ENCODE measurements at regions not wholly inside any gene's neighbourhood (a gene's known extent, or its start where the extent isn't known, plus 50 kb on each side); places are given as distances from the start of the nearest gene placed in this dataset.

DNA sequence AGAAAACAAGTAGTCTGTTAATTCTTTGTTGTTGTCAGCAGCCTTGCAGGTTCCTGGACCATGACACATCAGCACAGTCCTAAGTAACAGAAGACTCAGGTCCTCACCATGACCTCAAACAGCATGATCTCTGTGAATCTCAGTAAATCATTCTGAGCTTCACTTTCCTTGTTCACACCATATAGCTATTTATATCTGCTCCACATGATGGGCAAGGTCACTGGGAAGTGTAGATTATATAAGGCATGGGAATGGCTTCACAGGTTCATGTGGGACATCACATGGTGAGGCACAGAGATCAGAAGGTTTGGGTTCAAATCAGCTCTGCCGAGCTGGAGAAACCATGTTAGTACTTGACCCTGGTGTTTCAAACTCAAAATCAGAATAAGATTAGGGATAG, 245.4 kb upstream of the SPTLC3 start:
- DNase-seq, result no peak

GRCh38 chr20:12764053-12764452, 244.7 kb upstream of the SPTLC3 start:
- no peak for DNase-seq

DNA sequence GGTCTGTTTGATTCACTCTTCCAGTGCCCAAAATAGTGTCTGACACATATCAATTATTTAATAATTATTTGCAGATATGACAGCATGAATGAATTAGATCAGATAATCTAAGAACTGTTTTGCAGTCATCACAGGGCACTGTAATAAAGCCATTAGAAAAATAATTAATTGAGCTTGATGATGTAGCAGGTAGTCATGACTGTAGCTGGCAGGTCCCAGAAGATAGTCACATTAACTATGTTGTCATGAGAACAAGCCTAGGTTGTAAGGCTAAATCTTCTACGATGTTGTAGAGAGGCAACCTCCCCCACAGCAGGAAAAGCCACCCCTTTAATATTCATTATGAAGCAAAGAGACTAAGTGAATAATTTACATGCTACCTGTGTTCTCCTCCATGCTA, 243.9 kb upstream of the SPTLC3 start:
- no peak for DNase-seq

- no peak for DNase-seq
Measured at GRCh38 chr20:12773936-12774335, 234.8 kb upstream of the SPTLC3 start.

GRCh38 chr20:12775041-12775440, 233.7 kb upstream of the SPTLC3 start:
- no peak for DNase-seq

DNA sequence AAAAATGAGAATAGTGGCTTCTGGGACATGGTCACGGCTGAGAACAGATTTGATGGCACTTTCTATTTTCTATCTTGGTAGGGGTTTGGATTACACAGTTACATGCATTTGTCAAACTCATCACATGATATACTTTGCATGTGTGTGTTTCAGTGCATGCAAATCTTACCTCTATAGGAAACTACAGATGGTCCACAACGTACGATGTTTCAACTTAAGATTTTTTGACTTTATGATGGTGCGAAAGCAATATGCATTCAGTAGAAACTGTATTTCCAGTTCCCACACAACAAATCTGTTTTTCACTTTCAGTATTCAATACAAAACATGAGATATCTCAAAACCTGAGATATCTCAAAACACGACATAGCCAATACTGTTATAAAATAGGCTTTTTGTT, 231.8 kb upstream of the SPTLC3 start:
- DNase-seq, result no peak

DNA sequence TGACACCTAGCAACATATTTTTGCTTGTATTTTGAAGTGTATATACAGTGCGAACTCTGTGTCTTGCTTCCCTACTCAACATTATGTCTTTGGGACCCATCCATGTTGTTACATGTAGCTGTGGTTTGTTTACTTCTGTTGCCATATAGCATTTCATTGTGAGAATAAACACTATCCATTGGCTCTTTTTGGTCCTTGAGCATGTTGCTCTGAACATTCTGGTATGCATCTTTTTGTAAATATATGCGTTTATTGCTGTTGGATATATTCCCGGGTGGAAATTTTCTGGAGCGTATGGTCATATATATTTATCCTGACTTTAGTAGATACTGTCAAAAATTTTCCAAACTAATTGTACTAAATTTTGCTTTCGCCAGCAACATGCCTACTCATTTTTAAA, 222.5 kb upstream of the SPTLC3 start:
- DNase-seq, result no peak

DNA sequence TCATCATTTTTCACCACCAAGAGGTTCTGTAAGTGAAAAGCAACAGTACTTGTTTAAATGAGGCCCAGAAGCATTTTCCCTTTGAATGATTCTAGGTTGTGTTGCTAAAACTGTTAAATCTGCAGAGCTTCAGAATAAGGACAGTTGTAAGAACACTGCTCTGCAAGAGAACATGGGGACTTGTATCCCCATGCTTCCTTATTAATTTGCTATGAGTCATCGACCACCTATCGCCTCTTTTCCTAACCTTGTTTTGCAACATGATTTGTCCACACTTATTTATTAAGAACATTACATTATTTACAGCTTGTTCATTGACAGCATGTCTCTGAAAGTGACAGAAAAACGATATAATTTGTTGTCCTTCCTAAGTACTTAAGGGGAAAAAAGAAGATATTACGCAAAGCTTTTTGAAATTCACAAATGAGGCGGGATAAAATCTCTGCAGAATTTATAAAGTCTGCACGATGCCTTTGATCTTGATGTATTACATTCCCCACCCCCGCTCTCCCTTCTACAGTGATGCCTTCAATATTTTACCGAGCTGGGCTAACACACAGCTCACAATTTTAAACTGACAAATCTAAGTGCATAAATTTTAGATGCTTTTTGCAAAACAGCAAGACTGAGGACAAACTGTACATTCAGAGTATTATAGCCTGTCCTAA, 220.0 kb upstream of the SPTLC3 start:
- no peak for DNase-seq

DNA sequence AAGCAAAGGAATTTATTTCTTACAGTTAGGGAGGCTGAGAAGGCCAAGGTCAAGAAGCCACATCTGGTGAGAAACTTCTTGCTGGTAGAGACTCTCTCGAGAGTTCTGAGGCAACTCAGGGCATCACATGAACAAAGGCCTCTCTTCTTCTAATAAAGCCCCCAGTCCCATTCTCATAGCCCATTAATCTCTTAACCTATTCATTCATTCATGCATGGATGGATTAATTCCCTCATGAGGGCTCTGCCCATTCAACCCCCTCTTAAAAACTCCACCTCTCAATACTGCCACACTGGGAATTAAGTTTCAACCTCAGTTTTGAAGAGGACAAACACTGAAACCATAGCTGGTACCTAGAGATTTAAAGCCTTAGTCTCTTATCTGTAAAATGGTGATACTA, 217.9 kb upstream of the SPTLC3 start:
- no peak for DNase-seq

GRCh38 chr20:12798286-12798685, 210.5 kb upstream of the SPTLC3 start:
- no peak for DNase-seq

- DNase-seq, result no peak
Measured at GRCh38 chr20:12808006-12808567, 200.7 kb upstream of the SPTLC3 start.

DNA sequence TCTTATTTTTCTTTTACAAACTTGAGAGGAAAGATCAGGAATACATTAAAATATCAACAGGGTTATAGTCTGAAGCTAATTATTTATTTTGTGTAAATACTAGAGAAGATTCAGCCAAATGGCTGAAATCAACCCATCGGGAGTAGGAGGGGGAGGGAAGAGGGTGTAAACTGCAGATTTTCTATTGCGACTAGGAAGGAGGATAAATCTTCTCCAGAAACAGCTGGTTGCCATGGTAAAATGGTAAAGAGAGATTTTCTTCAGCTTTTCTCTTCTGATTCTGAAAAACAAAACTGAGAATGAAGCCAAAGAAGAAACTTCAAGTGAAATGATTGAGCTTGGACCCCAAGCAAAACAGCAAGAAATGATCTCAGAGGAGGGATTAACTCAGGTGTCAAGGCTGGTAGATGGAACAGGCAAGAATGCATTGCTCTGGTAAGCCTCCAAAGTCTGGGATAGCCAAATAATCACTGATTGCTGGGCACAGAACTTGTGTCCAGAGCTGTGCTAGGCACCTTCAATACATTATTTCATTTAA, 193.5 kb upstream of the SPTLC3 start:
- no peak for DNase-seq

DNA sequence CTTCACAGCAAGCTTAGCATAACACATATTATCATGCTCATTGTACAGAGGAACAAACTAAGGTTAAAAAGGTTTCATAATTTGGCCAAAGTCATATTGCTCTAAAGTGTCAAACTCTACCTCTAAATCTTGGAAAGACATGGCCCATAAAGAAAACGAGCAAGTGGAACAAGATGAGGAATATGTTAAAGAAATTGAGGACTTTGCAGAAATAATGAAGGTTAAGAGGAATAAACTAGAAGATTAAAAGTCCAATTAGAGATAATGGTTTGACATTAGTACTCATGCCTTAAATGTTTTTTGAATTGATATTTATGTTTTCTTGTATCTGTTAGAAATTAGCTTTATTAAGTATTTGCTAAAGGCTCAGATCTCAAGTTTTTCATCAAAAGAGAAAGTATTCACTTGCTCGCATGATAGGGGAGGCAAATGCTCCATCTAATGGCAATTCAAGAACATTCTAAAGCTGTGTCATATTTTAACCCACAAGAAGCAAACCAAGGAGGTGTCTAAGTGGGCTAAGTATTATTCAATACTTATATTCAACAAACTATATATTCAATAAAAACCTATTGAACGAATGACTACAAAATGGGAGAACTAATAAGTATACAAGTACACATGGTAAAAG, 192.9 kb upstream of the SPTLC3 start:
- DNase-seq, result no peak

DNA sequence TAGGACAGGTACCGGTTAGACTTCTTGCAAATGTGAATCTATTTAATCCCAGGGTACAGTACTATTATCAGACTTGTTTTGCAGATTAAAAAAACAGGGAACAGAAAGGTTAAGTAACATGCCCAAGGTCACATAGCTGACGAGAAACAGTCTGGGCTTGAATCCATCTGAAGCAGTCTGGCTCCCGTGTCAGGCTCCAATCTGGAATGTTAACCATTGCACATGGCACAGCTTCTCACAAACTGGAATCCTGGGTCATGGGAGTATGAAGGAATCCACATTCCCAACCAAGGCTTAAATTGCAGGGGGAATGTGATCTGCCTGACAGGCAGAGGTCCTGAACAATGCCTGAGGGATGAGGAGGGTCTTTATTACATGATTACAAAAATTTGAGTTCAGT, 187.5 kb upstream of the SPTLC3 start:
- DNase-seq, result no peak

- no peak for DNase-seq
Measured at GRCh38 chr20:12823734-12824133, 185.0 kb upstream of the SPTLC3 start.

DNA sequence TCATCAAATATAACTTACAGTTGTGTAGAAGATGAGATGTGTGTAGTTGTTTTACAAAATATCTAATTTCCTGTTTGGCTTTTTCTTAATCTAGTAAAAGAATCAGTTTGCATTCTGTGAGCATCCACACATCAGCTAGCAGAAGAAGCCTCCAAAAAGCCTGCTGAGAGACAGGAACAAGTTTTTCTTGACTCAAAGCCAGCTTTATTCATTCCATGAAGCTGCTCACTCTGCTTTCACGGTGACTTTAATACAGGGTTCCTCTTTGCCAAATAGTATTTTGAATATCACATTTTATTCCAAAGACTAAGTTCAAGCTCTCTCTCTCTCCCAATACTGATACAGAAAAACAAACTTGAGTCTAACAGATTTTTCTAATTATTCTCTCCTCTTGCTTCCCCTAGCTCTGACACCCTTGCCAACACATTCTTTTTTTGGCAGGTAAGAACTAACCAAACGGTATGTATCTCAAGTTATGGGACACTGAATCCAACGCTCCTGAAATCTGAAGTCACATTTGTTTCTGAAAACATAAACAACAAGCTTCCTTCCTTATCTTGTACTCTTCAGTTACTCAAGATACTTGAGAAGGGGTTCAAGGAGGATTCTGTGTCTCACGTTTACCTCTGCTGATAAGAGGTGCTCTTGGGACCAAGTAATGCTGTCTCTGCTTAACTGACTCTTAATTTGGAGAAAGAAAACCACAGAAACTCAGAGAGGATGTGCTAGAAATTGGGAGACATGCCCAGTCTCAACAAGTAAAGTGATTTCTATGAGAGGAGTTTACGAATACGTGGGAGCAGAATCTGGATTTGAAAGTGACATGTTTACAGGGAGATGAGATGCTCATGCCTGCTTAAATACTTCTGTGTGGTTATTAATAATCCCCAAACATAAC, 184.2 kb upstream of the SPTLC3 start:
- no peak for DNase-seq

DNA sequence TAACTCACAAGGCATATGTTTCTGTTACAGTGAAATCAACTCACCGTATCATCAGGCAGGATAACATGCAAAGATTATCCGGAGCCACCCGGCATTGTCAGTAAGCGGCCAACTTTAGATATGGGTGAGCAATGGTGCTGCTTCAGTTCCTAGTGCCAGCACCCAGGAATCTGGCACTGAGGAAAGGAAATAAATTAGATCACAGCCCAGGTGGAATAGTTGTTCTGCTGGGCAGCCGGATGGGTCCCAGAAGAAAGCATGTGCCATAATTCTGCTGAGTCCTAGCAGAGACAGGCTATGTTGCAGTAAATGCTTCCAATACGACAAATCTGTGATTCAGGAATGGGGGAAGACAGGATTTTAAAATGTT, 183.6 kb upstream of the SPTLC3 start:
- no peak for DNase-seq

DNA sequence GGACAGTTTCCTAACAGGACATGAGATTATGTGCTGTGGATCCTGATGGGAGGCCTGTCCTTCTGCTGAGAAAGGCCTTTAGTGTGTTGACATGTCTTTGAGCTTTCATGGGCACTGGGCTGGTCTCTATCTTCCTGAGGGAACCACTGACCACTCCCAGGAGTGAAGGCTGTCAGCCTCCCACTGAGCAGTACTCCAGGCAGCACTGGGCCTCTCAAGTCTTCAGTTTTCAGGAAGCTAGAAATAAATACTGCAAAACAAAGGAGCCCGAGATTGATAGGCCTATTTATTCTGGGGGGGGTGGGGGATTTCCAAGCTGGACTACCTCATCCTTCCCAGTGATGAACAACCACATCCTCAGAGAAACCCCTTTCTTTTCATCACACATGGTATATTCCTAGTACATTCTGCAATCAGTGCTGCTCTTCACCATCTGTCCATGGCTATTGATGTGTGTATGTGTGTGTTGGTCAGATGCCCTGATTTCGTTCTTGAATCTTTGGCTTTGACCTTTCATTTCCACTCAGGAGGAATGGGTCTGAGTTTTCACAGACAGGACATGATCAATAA, 180.9 kb upstream of the SPTLC3 start:
- DNase-seq, result no peak

- no peak for DNase-seq
Measured at GRCh38 chr20:12829170-12829569, 179.6 kb upstream of the SPTLC3 start.

- no peak for DNase-seq
Measured at GRCh38 chr20:12833861-12834260, 174.9 kb upstream of the SPTLC3 start.

GRCh38 chr20:12835999-12836398, 172.8 kb upstream of the SPTLC3 start:
- no peak for DNase-seq

DNA sequence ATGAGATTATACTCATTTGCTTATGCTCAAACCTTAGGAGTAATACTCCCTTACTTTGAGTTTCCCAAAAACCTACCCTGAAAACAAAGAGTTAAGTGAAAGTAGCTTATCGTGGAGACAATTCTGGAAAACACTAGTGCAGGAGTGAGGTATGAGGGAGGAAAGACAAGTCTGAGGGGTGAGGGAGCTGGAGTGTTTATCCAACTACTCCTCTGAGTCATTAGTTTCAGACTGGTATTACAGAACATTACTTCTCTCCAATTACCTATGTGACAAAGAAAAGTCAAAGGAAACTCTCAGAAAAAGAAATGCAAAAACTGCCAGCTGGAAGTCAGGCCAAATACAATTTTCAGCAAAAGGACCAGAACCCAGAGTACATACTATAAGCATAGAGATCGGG, 171.1 kb upstream of the SPTLC3 start:
- no peak for DNase-seq

DNA sequence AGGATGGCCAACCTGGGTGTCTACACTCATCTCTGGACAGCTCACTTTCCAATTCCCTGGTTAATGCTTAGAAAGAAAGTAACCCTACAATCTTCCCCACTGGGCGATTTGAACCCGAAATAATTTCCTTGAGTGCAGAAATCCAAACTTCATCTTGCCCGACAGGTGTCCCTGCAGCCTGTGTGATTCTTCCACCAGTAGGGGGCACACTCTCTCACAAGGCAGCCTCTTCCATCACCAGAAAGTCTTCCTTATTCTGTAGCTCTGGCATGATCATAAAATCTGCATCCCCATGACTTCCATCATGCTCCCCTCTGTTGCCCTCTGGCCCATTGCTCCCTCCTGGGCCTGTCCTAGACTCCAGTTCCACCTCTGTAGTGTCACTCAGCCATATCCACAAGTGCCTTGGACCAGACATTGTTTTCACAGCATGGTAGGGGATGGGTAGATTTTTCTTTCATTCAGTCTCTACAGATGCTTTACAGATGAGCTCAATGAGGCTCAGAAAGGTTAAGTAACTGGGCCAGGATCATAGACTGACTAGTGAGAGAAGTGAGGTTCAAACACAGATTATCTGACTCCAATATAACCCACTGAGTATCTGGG, 170.4 kb upstream of the SPTLC3 start:
- DNase-seq, result no peak
